HepG2 (cell line): ENCODE measurements at regions not wholly inside any gene's neighbourhood (a gene's known extent, or its start where the extent isn't known, plus 50 kb on each side); places are given as distances from the start of the nearest gene placed in this dataset.

Source experiments
- ELF1 ChIP-seq: sonication (generic); formaldehyde crosslinking; IDR thresholded peaks from 2 replicates; pipeline ENCODE4 v1.4.0; 2020; ENCODE audit warnings: missing genetic modification reagents
- LCORL ChIP-seq, 2 experiments: fragments of 450-650 bp in 1 of 2; sonication (generic) in 1 of 2; formaldehyde crosslinking in 1 of 2; IDR thresholded peaks; 2 replicates each; pipeline versions ENCODE4 v1.5.0 to v1.6.1; 2017 to 2020; ENCODE audit warnings: antibody characterized with exemption in 1 of 2, missing genetic modification reagents in 1 of 2
- MAX ChIP-seq: IDR thresholded peaks from 2 replicates; pipeline ENCODE4 v1.6.1; 2012; ENCODE audit warnings: inconsistent platforms
- MIER3 ChIP-seq: IDR thresholded peaks from 2 replicates; pipeline ENCODE4 v1.6.1; 2016; ENCODE audit warnings: missing compliant biosample characterization, borderline replicate concordance
- MXD1 ChIP-seq: sonication (generic); formaldehyde crosslinking; IDR thresholded peaks from 2 replicates; pipeline ENCODE4 v1.4.0; 2020; ENCODE audit warnings: mild to moderate bottlenecking, missing genetic modification reagents
- SALL1 ChIP-seq: sonication (generic); formaldehyde crosslinking; IDR thresholded peaks from 2 replicates; pipeline ENCODE4 v1.8.0; 2022; ENCODE audit warnings: mild to moderate bottlenecking, missing genetic modification reagents
- SOX13 ChIP-seq, 3 experiments: fragments of 450-650 bp in 1 of 3; sonication (generic) in 1 of 3; formaldehyde crosslinking in 1 of 3; IDR thresholded peaks in 2 of 3; conservative IDR thresholded peaks in 1 of 3; 2 replicates each; pipeline versions ENCODE4 v1.5.0 to v1.6.1; 2016 to 2020; ENCODE audit warnings: antibody characterized with exemption in 1 of 3, mild to moderate bottlenecking in 1 of 3, missing compliant biosample characterization in 1 of 3, missing genetic modification reagents in 1 of 3, moderate library complexity in 1 of 3
- TBX2 ChIP-seq: sonication (generic); formaldehyde crosslinking; IDR thresholded peaks from 2 replicates; pipeline ENCODE4 v1.5.0; 2020; ENCODE audit warnings: missing genetic modification reagents, mild to moderate bottlenecking, borderline replicate concordance
- TMF1 ChIP-seq: sonication (generic); formaldehyde crosslinking; IDR thresholded peaks from 2 replicates; pipeline ENCODE4 v1.8.1; 2022; ENCODE audit warnings: low read depth, missing genetic modification reagents
- ZNF740 ChIP-seq: sonication (generic); formaldehyde crosslinking; IDR thresholded peaks from 2 replicates; pipeline ENCODE4 v1.4.0; 2020; ENCODE audit warnings: missing genetic modification reagents
- TF ChIP-seq, protein P1 (sequence below): sonication (generic); formaldehyde crosslinking; IDR thresholded peaks from 2 replicates; pipeline ENCODE4 v1.9.0; 2021; ENCODE audit warnings: mild to moderate bottlenecking, missing genetic modification reagents
- TF ChIP-seq, protein P2 (sequence below): sonication (generic); formaldehyde crosslinking; IDR thresholded peaks from 2 replicates; pipeline ENCODE4 v1.5.1; 2020; ENCODE audit warnings: missing genetic modification reagents, mild to moderate bottlenecking, borderline replicate concordance
- TF ChIP-seq, protein P3 (sequence below): sonication (generic); formaldehyde crosslinking; IDR thresholded peaks from 2 replicates; pipeline ENCODE4 v1.4.0; 2020; ENCODE audit warnings: missing genetic modification reagents, borderline replicate concordance

GRCh38 chr14:89701211-89702043 is 253.1 kb downstream of the EFCAB11 start (continued):
- TF ChIP-seq, protein P1, sequence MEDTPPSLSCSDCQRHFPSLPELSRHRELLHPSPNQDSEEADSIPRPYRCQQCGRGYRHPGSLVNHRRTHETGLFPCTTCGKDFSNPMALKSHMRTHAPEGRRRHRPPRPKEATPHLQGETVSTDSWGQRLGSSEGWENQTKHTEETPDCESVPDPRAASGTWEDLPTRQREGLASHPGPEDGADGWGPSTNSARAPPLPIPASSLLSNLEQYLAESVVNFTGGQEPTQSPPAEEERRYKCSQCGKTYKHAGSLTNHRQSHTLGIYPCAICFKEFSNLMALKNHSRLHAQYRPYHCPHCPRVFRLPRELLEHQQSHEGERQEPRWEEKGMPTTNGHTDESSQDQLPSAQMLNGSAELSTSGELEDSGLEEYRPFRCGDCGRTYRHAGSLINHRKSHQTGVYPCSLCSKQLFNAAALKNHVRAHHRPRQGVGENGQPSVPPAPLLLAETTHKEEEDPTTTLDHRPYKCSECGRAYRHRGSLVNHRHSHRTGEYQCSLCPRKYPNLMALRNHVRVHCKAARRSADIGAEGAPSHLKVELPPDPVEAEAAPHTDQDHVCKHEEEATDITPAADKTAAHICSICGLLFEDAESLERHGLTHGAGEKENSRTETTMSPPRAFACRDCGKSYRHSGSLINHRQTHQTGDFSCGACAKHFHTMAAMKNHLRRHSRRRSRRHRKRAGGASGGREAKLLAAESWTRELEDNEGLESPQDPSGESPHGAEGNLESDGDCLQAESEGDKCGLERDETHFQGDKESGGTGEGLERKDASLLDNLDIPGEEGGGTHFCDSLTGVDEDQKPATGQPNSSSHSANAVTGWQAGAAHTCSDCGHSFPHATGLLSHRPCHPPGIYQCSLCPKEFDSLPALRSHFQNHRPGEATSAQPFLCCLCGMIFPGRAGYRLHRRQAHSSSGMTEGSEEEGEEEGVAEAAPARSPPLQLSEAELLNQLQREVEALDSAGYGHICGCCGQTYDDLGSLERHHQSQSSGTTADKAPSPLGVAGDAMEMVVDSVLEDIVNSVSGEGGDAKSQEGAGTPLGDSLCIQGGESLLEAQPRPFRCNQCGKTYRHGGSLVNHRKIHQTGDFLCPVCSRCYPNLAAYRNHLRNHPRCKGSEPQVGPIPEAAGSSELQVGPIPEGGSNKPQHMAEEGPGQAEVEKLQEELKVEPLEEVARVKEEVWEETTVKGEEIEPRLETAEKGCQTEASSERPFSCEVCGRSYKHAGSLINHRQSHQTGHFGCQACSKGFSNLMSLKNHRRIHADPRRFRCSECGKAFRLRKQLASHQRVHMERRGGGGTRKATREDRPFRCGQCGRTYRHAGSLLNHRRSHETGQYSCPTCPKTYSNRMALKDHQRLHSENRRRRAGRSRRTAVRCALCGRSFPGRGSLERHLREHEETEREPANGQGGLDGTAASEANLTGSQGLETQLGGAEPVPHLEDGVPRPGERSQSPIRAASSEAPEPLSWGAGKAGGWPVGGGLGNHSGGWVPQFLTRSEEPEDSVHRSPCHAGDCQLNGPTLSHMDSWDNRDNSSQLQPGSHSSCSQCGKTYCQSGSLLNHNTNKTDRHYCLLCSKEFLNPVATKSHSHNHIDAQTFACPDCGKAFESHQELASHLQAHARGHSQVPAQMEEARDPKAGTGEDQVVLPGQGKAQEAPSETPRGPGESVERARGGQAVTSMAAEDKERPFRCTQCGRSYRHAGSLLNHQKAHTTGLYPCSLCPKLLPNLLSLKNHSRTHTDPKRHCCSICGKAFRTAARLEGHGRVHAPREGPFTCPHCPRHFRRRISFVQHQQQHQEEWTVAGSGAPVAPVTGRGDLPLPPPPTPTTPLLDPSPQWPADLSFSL, result no peak
- TF ChIP-seq TMF1, result 0 out of 2 replicates have a peak, but pooled peaks have one; percentile 40
- TF ChIP-seq TBX2 (CRISPR knock-in tag), result peak; percentile 53; the same call in 1 of the 2 replicates
- peak; percentile 61; the same call in 1 of the 2 replicates for TF ChIP-seq SALL1 (CRISPR knock-in tag)
- TF ChIP-seq ZNF740 (CRISPR knock-in tag), result no peak
- TF ChIP-seq LCORL (IDR thresholded peaks at IDR 0.05), result no peak
- no peak for TF ChIP-seq LCORL (CRISPR knock-in tag; IDR thresholded peaks at IDR 0.05)
- peak; percentile 60; the same call in 1 of the 2 replicates for TF ChIP-seq MXD1
- TF ChIP-seq MIER3 (CRISPR knock-in tag), result peak; percentile 44; the same call in 1 of the 2 replicates
- TF ChIP-seq MAX, result peak; percentile 93
- TF ChIP-seq, protein P2, sequence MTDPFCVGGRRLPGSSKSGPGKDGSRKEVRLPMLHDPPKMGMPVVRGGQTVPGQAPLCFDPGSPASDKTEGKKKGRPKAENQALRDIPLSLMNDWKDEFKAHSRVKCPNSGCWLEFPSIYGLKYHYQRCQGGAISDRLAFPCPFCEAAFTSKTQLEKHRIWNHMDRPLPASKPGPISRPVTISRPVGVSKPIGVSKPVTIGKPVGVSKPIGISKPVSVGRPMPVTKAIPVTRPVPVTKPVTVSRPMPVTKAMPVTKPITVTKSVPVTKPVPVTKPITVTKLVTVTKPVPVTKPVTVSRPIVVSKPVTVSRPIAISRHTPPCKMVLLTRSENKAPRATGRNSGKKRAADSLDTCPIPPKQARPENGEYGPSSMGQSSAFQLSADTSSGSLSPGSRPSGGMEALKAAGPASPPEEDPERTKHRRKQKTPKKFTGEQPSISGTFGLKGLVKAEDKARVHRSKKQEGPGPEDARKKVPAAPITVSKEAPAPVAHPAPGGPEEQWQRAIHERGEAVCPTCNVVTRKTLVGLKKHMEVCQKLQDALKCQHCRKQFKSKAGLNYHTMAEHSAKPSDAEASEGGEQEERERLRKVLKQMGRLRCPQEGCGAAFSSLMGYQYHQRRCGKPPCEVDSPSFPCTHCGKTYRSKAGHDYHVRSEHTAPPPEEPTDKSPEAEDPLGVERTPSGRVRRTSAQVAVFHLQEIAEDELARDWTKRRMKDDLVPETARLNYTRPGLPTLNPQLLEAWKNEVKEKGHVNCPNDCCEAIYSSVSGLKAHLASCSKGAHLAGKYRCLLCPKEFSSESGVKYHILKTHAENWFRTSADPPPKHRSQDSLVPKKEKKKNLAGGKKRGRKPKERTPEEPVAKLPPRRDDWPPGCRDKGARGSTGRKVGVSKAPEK, result no peak
- TF ChIP-seq ELF1 (CRISPR knock-in tag), result 0 out of 2 replicates have a peak, but pooled peaks have one; percentile 37
- TF ChIP-seq, protein P3, sequence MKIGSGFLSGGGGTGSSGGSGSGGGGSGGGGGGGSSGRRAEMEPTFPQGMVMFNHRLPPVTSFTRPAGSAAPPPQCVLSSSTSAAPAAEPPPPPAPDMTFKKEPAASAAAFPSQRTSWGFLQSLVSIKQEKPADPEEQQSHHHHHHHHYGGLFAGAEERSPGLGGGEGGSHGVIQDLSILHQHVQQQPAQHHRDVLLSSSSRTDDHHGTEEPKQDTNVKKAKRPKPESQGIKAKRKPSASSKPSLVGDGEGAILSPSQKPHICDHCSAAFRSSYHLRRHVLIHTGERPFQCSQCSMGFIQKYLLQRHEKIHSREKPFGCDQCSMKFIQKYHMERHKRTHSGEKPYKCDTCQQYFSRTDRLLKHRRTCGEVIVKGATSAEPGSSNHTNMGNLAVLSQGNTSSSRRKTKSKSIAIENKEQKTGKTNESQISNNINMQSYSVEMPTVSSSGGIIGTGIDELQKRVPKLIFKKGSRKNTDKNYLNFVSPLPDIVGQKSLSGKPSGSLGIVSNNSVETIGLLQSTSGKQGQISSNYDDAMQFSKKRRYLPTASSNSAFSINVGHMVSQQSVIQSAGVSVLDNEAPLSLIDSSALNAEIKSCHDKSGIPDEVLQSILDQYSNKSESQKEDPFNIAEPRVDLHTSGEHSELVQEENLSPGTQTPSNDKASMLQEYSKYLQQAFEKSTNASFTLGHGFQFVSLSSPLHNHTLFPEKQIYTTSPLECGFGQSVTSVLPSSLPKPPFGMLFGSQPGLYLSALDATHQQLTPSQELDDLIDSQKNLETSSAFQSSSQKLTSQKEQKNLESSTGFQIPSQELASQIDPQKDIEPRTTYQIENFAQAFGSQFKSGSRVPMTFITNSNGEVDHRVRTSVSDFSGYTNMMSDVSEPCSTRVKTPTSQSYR (CRISPR knock-in tag), result peak; percentile 91
- no peak for TF ChIP-seq SOX13 (IDR thresholded peaks at IDR 0.05)
- TF ChIP-seq SOX13 (CRISPR knock-in tag; conservative IDR thresholded peaks at IDR 0.05 in 1 of 2, IDR thresholded peaks at IDR 0.05 in 1 of 2), result peak in 1 of 2 experiments; percentile 26; a peak in 2 of 4 replicates
